Sigmoid colon (tissue), 6 donors: ENCODE measurements at regions not wholly inside any gene's neighbourhood (a gene's known extent, or its start where the extent isn't known, plus 50 kb on each side); places are given as distances from the start of the nearest gene placed in this dataset.

ENCODE experiments used
- DNase-seq: peaks from one replicate; pipeline ENCODE4 v3.0.0-alpha.2; 2019
- H3K27ac ChIP-seq, 4 donors: fragments of 200-600 bp; sonication (generic); one replicate each; pipeline ENCODE4 v1.5.1; 2016 to 2019; ENCODE audit warnings: mild to moderate bottlenecking in 1 of 4
- H3K27me3 ChIP-seq, 3 donors: fragments of 200-600 bp; sonication (generic); one replicate each; pipeline ENCODE4 v1.5.1; 2019; ENCODE audit warnings: mild to moderate bottlenecking in 1 of 3
- H3K36me3 ChIP-seq, 4 donors: fragments of 200-600 bp; sonication (generic); one replicate each; pipeline ENCODE4 v1.5.1; 2016 to 2019
- H3K4me1 ChIP-seq, 4 donors: fragments of 200-600 bp; sonication (generic); one replicate each; pipeline ENCODE4 v1.5.1; 2017 to 2019
- H3K4me3 ChIP-seq, 4 donors: fragments of 200-600 bp; sonication (generic); one replicate each; pipeline ENCODE4 v1.5.1; 2017 to 2019; ENCODE audit warnings: mild to moderate bottlenecking in 2 of 4, moderate library complexity in 1 of 4
- H3K9me3 ChIP-seq, 4 donors: fragments of 200-600 bp in 3 of 4; sonication (generic) in 3 of 4; one replicate each; pipeline versions ENCODE4 v1.5.1 to v1.6.1; 2013 to 2019
- CTCF ChIP-seq, 4 experiments: fragments of 450-650 bp in 3 of 4; fragments of 200-600 bp in 1 of 4; IDR thresholded peaks; one replicate each; pipeline ENCODE4 v1.5.1; 2016 to 2019; ENCODE audit warnings: antibody characterized with exemption in 4 of 4, mild to moderate bottlenecking in 3 of 4, moderate library complexity in 2 of 4
- EP300 ChIP-seq, 4 donors: sonication (generic); formaldehyde crosslinking; IDR thresholded peaks; one replicate each; pipeline ENCODE4 v1.6.1; 2017; ENCODE audit warnings: antibody characterized with exemption in 4 of 4
- POLR2A ChIP-seq, 2 donors: fragments of 450-650 bp; IDR thresholded peaks; one replicate each; pipeline ENCODE4 v1.6.1; 2016; ENCODE audit warnings: antibody characterized with exemption in 2 of 2, mild to moderate bottlenecking in 2 of 2, moderate library complexity in 2 of 2
- POLR2AphosphoS5 ChIP-seq, 4 donors: sonication (generic); formaldehyde crosslinking; IDR thresholded peaks; one replicate each; pipeline ENCODE4 v1.6.1; 2017; ENCODE audit warnings: antibody characterized with exemption in 4 of 4
- WGBS, 2 donors: extraction: QIAGEN DNeasy Blood & Tissue Kit; methylation state at CpG; one replicate each; pipeline ENCODE4 v1.1.7; 2013; 5-methylcytosine and 5-hydroxymethylcytosine counted together
- intact Hi-C: fragments of 100-400 bp; cut with DNase I; formaldehyde crosslinking; loops from one replicate; pipeline ENCODE4 v1.15.1; 2023
- donor health status: healthy with polysubstance abuse.
- donor health status: healthy.

GRCh38 chr15:87792250-87793040 is 464.1 kb downstream of the NTRK3 start:
- DNase-seq, result no peak
- H3K27ac ChIP-seq, result no peak overlapping the region
- no peaks in the 10 kb centered on the region for H3K4me1 ChIP-seq
- no peak overlapping the region for H3K4me3 ChIP-seq
- TF ChIP-seq CTCF (IDR thresholded peaks at IDR 0.05), result no peak
- TF ChIP-seq POLR2A (IDR thresholded peaks at IDR 0.05), result no peak
- TF ChIP-seq EP300 (IDR thresholded peaks at IDR 0.05), result no peak
- TF ChIP-seq POLR2AphosphoS5 (IDR thresholded peaks at IDR 0.05), result no peak
- 62 to 68% methylated on average over 6 of the region's 6 CpGs for WGBS, 2 donors
- no peaks in the 10 kb centered on the region for H3K27me3 ChIP-seq
- no peaks in the 10 kb centered on the region for H3K9me3 ChIP-seq
- intact Hi-C loops, result no loop called here
- no peaks in the 10 kb centered on the region for H3K36me3 ChIP-seq

GRCh38 chr15:87781959-87782625 is 474.4 kb downstream of the NTRK3 start:
- 39 to 45% methylated on average over 5 of the region's 5 CpGs for WGBS, 2 donors
- no peak for TF ChIP-seq EP300 (IDR thresholded peaks at IDR 0.05)
- no peak for TF ChIP-seq CTCF (IDR thresholded peaks at IDR 0.05)
- no peak for TF ChIP-seq POLR2AphosphoS5 (IDR thresholded peaks at IDR 0.05)
- no peak for TF ChIP-seq POLR2A (IDR thresholded peaks at IDR 0.05)
- Histone ChIP-seq H3K27ac (no peak overlapping the region), H3K27me3 (no peaks in the 10 kb centered on the region), H3K36me3 (no peaks in the 10 kb centered on the region), H3K4me3 (no peak overlapping the region), H3K4me1 (no peaks in the 10 kb centered on the region), H3K9me3 (no peaks in the 10 kb centered on the region)
- intact Hi-C loops, result no loop called here
- DNase-seq, result no peak

- DNase-seq, result no peak
- intact Hi-C loops, result no loop called here
- H3K9me3 ChIP-seq, result no peaks in the 10 kb centered on the region
- no peaks in the 10 kb centered on the region for H3K4me1 ChIP-seq
- no peak overlapping the region for H3K27ac ChIP-seq
- H3K4me3 ChIP-seq, result no peak overlapping the region
- H3K27me3 ChIP-seq, result no peaks in the 10 kb centered on the region
- no peak for TF ChIP-seq EP300 (IDR thresholded peaks at IDR 0.05)
- no peak for TF ChIP-seq POLR2A (IDR thresholded peaks at IDR 0.05)
- TF ChIP-seq POLR2AphosphoS5 (IDR thresholded peaks at IDR 0.05), result no peak
- no peak for TF ChIP-seq CTCF (IDR thresholded peaks at IDR 0.05)
- 86 to 91% methylated on average over 5 of the region's 5 CpGs for WGBS, 2 donors
- no peaks in the 10 kb centered on the region for H3K36me3 ChIP-seq
Observed at GRCh38 chr15:87779746-87780145, 476.8 kb downstream of the NTRK3 start.

GRCh38 chr15:87778358-87778757 is 478.2 kb downstream of the NTRK3 start:
- Histone ChIP-seq H3K4me3 (no peak overlapping the region), H3K4me1 (no peaks in the 10 kb centered on the region), H3K27me3 (no peaks in the 10 kb centered on the region), H3K27ac (no peak overlapping the region), H3K36me3 (no peaks in the 10 kb centered on the region), H3K9me3 (no peaks in the 10 kb centered on the region)
- DNase-seq, result no peak
- TF ChIP-seq EP300 (IDR thresholded peaks at IDR 0.05), result no peak
- no peak for TF ChIP-seq POLR2A (IDR thresholded peaks at IDR 0.05)
- TF ChIP-seq CTCF (IDR thresholded peaks at IDR 0.05), result no peak
- TF ChIP-seq POLR2AphosphoS5 (IDR thresholded peaks at IDR 0.05), result no peak
- intact Hi-C loops, result no loop called here
- 83 to 87% methylated on average over 11 of the region's 11 CpGs for WGBS, 2 donors
